Tibial artery (tissue), 4 donors: ENCODE measurements at regions not wholly inside any gene's neighbourhood (a gene's known extent, or its start where the extent isn't known, plus 50 kb on each side); places are given as distances from the start of the nearest gene placed in this dataset.

Source experiments
- DNase-seq, 2 donors: peaks; one replicate each; pipeline ENCODE4 v3.0.0-alpha.2; 2019
- H3K27ac ChIP-seq, 2 donors: fragments of 200-600 bp; sonication (generic) in 1 of 2; 1 replicate in 1 of 2; 2 replicates in 1 of 2; pipeline ENCODE4 v1.5.1; 2018 to 2019; ENCODE audit warnings: mild to moderate bottlenecking in 1 of 2
- H3K27me3 ChIP-seq, 2 donors: fragments of 200-600 bp; sonication (generic) in 1 of 2; one replicate each; pipeline versions ENCODE4 v1.5.1 to v1.6.0; 2016 to 2019
- H3K36me3 ChIP-seq, 3 donors: fragments of 200-600 bp; sonication (generic) in 2 of 3; one replicate each; pipeline ENCODE4 v1.5.1; 2016 to 2019; ENCODE audit warnings: mild to moderate bottlenecking in 2 of 3
- H3K4me1 ChIP-seq, 4 donors: fragments of 200-600 bp; sonication (generic) in 2 of 4; 1 replicate in 3 of 4; 2 replicates in 1 of 4; pipeline ENCODE4 v1.5.1; 2016 to 2019
- H3K4me3 ChIP-seq, 2 donors: fragments of 200-600 bp; sonication (generic) in 1 of 2; 1 replicate in 1 of 2; 2 replicates in 1 of 2; pipeline ENCODE4 v1.5.1; 2018 to 2019; ENCODE audit warnings: mild to moderate bottlenecking in 2 of 2
- H3K9me3 ChIP-seq, 3 donors: fragments of 200-600 bp; sonication (generic) in 1 of 3; one replicate each; pipeline ENCODE4 v1.5.1; 2016 to 2019
- CTCF ChIP-seq, 2 experiments: fragments of 200-600 bp in 1 of 2; fragments of 450-650 bp in 1 of 2; IDR thresholded peaks; one replicate each; pipeline ENCODE4 v1.5.1; 2017 to 2019; ENCODE audit warnings: antibody characterized with exemption in 2 of 2, mild to moderate bottlenecking in 1 of 2, moderate library complexity in 1 of 2
- intact Hi-C: fragments of 100-400 bp; cut with DNase I; formaldehyde crosslinking; loops from one replicate; pipeline ENCODE4 v1.15.0; 2023; ENCODE audit warnings: low total_unique reads

GRCh38 chr12:86787419-86787818, 531.2 kb upstream of the MGAT4C start:
- H3K36me3 ChIP-seq, result no peaks in the 10 kb centered on the region
- H3K4me3 ChIP-seq, result no peak overlapping the region
- H3K27me3 ChIP-seq, result no peaks in the 10 kb centered on the region
- intact Hi-C loops, result no loop called here
- no peak for TF ChIP-seq CTCF (IDR thresholded peaks at IDR 0.05)
- no peak overlapping the region for H3K27ac ChIP-seq
- peaks cover 0 to 14% (median 0%) of the 10 kb centered on the region in 4 donors for H3K4me1 ChIP-seq
- no peak for DNase-seq
- H3K9me3 ChIP-seq, result no peaks in the 10 kb centered on the region

GRCh38 chr12:86777325-86777724, 521.1 kb upstream of the MGAT4C start:
- Histone ChIP-seq H3K27me3 (no peaks in the 10 kb centered on the region), H3K9me3 (no peaks in the 10 kb centered on the region), H3K4me1 (peaks cover 0 to 26% (median 5%) of the 10 kb centered on the region in 4 donors), H3K27ac (no peak overlapping the region), H3K4me3 (no peak overlapping the region), H3K36me3 (no peaks in the 10 kb centered on the region)
- TF ChIP-seq CTCF (IDR thresholded peaks at IDR 0.05), result no peak
- DNase-seq, result peak in 1 of 2 donors; percentile 25
- intact Hi-C loops, result loop anchor here (10.0 kb wide), 1 partner anchor 1027 kb away; no protein-coding TSS in a partner anchor

GRCh38 chr12:86774841-86775388, 518.7 kb upstream of the MGAT4C start:
- Histone ChIP-seq H3K36me3 (no peaks in the 10 kb centered on the region), H3K27me3 (no peaks in the 10 kb centered on the region), H3K9me3 (no peaks in the 10 kb centered on the region), H3K4me3 (no peak overlapping the region), H3K27ac (no peak overlapping the region), H3K4me1 (peaks cover 0 to 26% (median 5%) of the 10 kb centered on the region in 4 donors)
- intact Hi-C loops, result loop anchor here (10.0 kb wide), 1 partner anchor 1030 kb away; no protein-coding TSS in a partner anchor
- no peak for TF ChIP-seq CTCF (IDR thresholded peaks at IDR 0.05)
- no peak for DNase-seq

- DNase-seq, result no peak
These were observed 516.5 kb upstream of the MGAT4C start for GRCh38 chr12:86772696-86773095.

GRCh38 chr12:86770871-86771270, 514.7 kb upstream of the MGAT4C start:
- no peak overlapping the region for H3K4me3 ChIP-seq
- no peaks in the 10 kb centered on the region for H3K36me3 ChIP-seq
- no peak overlapping the region for H3K27ac ChIP-seq
- DNase-seq, result no peak
- TF ChIP-seq CTCF (IDR thresholded peaks at IDR 0.05), result no peak
- intact Hi-C loops, result loop anchor here (10.0 kb wide), 1 partner anchor 1034 kb away; no protein-coding TSS in a partner anchor
- peaks cover 0 to 4% (median 0%) of the 10 kb centered on the region in 4 donors for H3K4me1 ChIP-seq
- no peaks in the 10 kb centered on the region for H3K27me3 ChIP-seq
- no peaks in the 10 kb centered on the region for H3K9me3 ChIP-seq

More at GRCh38 chr12:86772696-86773095, 516.5 kb upstream of the MGAT4C start:
- TF ChIP-seq CTCF (IDR thresholded peaks at IDR 0.05), result no peak
- Histone ChIP-seq H3K4me3 (no peak overlapping the region), H3K36me3 (no peaks in the 10 kb centered on the region), H3K27me3 (no peaks in the 10 kb centered on the region), H3K4me1 (peaks cover 0 to 18% (median 5%) of the 10 kb centered on the region in 4 donors), H3K27ac (no peak overlapping the region), H3K9me3 (no peaks in the 10 kb centered on the region)
- intact Hi-C loops, result loop anchor here (10.0 kb wide), 1 partner anchor 1032 kb away; no protein-coding TSS in a partner anchor
